Activated CD4-positive, alpha-beta T cell treated with anti-CD3 and anti-CD28 coated beads for 36 hours (primary cell): ENCODE measurements at regions not wholly inside any gene's neighbourhood (a gene's known extent, or its start where the extent isn't known, plus 50 kb on each side); places are given as distances from the start of the nearest gene placed in this dataset.
A peak's percentile ranks its signal among the peaks of the same experiment; 100 is the strongest.

Experiments used
- ATAC-seq: fragments of 200-7000 bp; cut with Tn5 transposase; one replicate; pipeline ENCODE4 v1.10.0; 2021; ENCODE audit warnings: mild to moderate bottlenecking, moderate library complexity
- CTCF ChIA-PET: fragments of 350-600 bp; sonication (Branson Sonifier 250); formaldehyde crosslinking; loops from one replicate; lab custom pipeline; 2021; ENCODE audit warnings: antibody characterized with exemption; lab: Charles Lee
- POLR2A ChIA-PET: fragments of 350-600 bp; sonication (Branson Sonifier 250); formaldehyde crosslinking; loops from one replicate; lab custom pipeline; 2021; ENCODE audit warnings: antibody characterized with exemption, inconsistent platforms; lab: Charles Lee
- DNase-seq: peaks from one replicate; pipeline ENCODE4 v3.0.0-alpha.2; 2020
- H3K27ac Mint-ChIP-seq: one replicate; pipeline ENCODE4 v1.8.0; 2021; ENCODE audit warnings: mixed read lengths
- H3K27me3 Mint-ChIP-seq: one replicate; pipeline ENCODE4 v1.8.0; 2021; ENCODE audit warnings: mixed read lengths
- H3K36me3 Mint-ChIP-seq: one replicate; pipeline ENCODE4 v1.8.0; 2021; ENCODE audit warnings: low read depth, mixed read lengths
- H3K4me1 Mint-ChIP-seq: one replicate; pipeline ENCODE4 v1.8.0; 2021; ENCODE audit warnings: mixed read lengths
- H3K4me3 Mint-ChIP-seq: one replicate; pipeline ENCODE4 v1.8.0; 2021; ENCODE audit warnings: mild to moderate bottlenecking, moderate library complexity, mixed read lengths
- H3K9me3 Mint-ChIP-seq: one replicate; pipeline ENCODE4 v1.8.0; 2021; ENCODE audit warnings: low read depth, mixed read lengths
- intact Hi-C, 2 experiments: fragments of 100-400 bp; cut with DNase I in 1 of 2; cut with micrococcal nuclease in 1 of 2; formaldehyde crosslinking; loops; one replicate each; pipeline versions ENCODE4 v1.14.2 to v1.15.1; 2022 to 2024; cut with DNase I, micrococcal nuclease

GRCh38 chr12:127194176-127194575 lies 1072.8 kb upstream of the TMEM132C start:
- no peaks in the 10 kb centered on the region for H3K9me3 Mint-ChIP-seq
- H3K4me1 Mint-ChIP-seq: no peaks in the 10 kb centered on the region
- ATAC-seq (no peak), DNase-seq (no peak)
- CTCF ChIA-PET: no interaction called here
- POLR2A ChIA-PET: no interaction called here
- H3K27me3 Mint-ChIP-seq: peaks cover 8% of the 10 kb centered on the region
- H3K27ac Mint-ChIP-seq: no peak overlapping the region
- H3K36me3 Mint-ChIP-seq: no peaks in the 10 kb centered on the region
- no peak overlapping the region for H3K4me3 Mint-ChIP-seq
- intact Hi-C loops: no loop called here

GRCh38 chr12:127205781-127206555 lies 1061.0 kb upstream of the TMEM132C start:
- Mint-ChIP-seq H3K4me3 (no peak overlapping the region), H3K27ac (no peak overlapping the region), H3K36me3 (no peaks in the 10 kb centered on the region), H3K27me3 (peaks cover 4% of the 10 kb centered on the region), H3K9me3 (no peaks in the 10 kb centered on the region), H3K4me1 (no peaks in the 10 kb centered on the region)
- ChIA-PET CTCF (no interaction called here), POLR2A (no interaction called here)
- ATAC-seq: no peak
- intact Hi-C loops: no loop called here
- no peak for DNase-seq

DNA sequence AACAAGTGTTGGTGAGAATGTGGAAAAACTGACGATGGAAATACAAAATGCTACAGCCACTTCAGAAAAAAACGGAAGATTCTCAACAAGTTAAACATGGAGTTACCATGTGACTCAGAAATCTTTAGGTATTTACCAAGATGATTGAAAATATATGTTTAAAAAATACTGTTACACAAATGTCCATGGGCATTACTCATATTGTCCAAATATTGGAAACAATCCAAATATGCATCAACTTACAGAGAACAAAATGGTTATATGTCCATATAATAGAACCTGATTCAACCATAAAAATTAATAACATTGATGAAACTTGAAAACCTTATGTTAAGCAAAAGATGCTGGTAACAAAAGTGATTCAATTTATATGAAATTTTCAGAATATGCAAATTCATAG lies 1057.7 kb upstream of the TMEM132C start:
- CTCF ChIA-PET: no interaction called here
- intact Hi-C loops: no loop called here
- Mint-ChIP-seq H3K27ac (no peak overlapping the region), H3K4me1 (no peaks in the 10 kb centered on the region), H3K4me3 (no peak overlapping the region), H3K36me3 (no peaks in the 10 kb centered on the region), H3K27me3 (peaks cover 2% of the 10 kb centered on the region), H3K9me3 (peaks cover 2% of the 10 kb centered on the region)
- no peak for DNase-seq
- no peak for ATAC-seq
- POLR2A ChIA-PET: no interaction called here

GRCh38 chr12:127214186-127214585 lies 1052.8 kb upstream of the TMEM132C start:
- ChIA-PET POLR2A (no interaction called here), CTCF (interaction anchor here (0.7 kb wide), 1 partner anchor 88 kb away, joined by 3 read pairs; no protein-coding TSS in a partner anchor)
- no peak overlapping the region for H3K27ac Mint-ChIP-seq
- H3K36me3 Mint-ChIP-seq: no peaks in the 10 kb centered on the region
- H3K27me3 Mint-ChIP-seq: no peaks in the 10 kb centered on the region
- DNase-seq (no peak), ATAC-seq (no peak)
- H3K9me3 Mint-ChIP-seq: peaks cover 2% of the 10 kb centered on the region
- intact Hi-C loops: no loop called here
- H3K4me3 Mint-ChIP-seq: no peak overlapping the region
- no peaks in the 10 kb centered on the region for H3K4me1 Mint-ChIP-seq

GRCh38 chr12:127223011-127223410 lies 1044.0 kb upstream of the TMEM132C start:
- Mint-ChIP-seq H3K4me1 (no peaks in the 10 kb centered on the region), H3K4me3 (no peak overlapping the region), H3K9me3 (no peaks in the 10 kb centered on the region), H3K27me3 (peaks cover 7% of the 10 kb centered on the region), H3K27ac (no peak overlapping the region), H3K36me3 (no peaks in the 10 kb centered on the region)
- DNase-seq (no peak), ATAC-seq (no peak)
- ChIA-PET CTCF (no interaction called here), POLR2A (interaction anchor here (0.6 kb wide), 1 partner anchor 1662 kb away, joined by 4 read pairs; no protein-coding TSS in a partner anchor)
- intact Hi-C loops: no loop called here

GRCh38 chr12:127223731-127224130 lies 1043.2 kb upstream of the TMEM132C start:
- intact Hi-C loops: no loop called here
- ChIA-PET POLR2A (interaction anchor here (0.6 kb wide), 1 partner anchor 1662 kb away, joined by 4 read pairs; no protein-coding TSS in a partner anchor), CTCF (no interaction called here)
- Mint-ChIP-seq H3K27me3 (peaks cover 7% of the 10 kb centered on the region), H3K36me3 (no peaks in the 10 kb centered on the region), H3K9me3 (no peaks in the 10 kb centered on the region), H3K4me3 (no peak overlapping the region), H3K27ac (no peak overlapping the region), H3K4me1 (no peaks in the 10 kb centered on the region)
- DNase-seq (no peak), ATAC-seq (no peak)

- H3K4me3 Mint-ChIP-seq: no peak overlapping the region
- ChIA-PET CTCF (no interaction called here), POLR2A (interaction anchor here (0.6 to 1.0 kb wide), 2 partner anchors 222 to 242 kb away, joined by 3 read pairs; no protein-coding TSS in a partner anchor)
- no peaks in the 10 kb centered on the region for H3K9me3 Mint-ChIP-seq
- peaks cover 2% of the 10 kb centered on the region for H3K27me3 Mint-ChIP-seq
- H3K4me1 Mint-ChIP-seq: peaks cover 6% of the 10 kb centered on the region
- peak; percentile 6 for DNase-seq
- no peak overlapping the region for H3K27ac Mint-ChIP-seq
- ATAC-seq: no peak
- H3K36me3 Mint-ChIP-seq: no peaks in the 10 kb centered on the region
- intact Hi-C loops: no loop called here
Observed at GRCh38 chr12:127230843-127231260, 1036.1 kb upstream of the TMEM132C start.

- Mint-ChIP-seq H3K27me3 (no peaks in the 10 kb centered on the region), H3K36me3 (no peaks in the 10 kb centered on the region), H3K4me1 (peaks cover 6% of the 10 kb centered on the region), H3K4me3 (no peak overlapping the region), H3K9me3 (no peaks in the 10 kb centered on the region), H3K27ac (no peak overlapping the region)
- intact Hi-C loops: no loop called here
- ChIA-PET CTCF (no interaction called here), POLR2A (interaction anchor here (1.0 kb wide), 1 partner anchor 222 kb away, joined by 3 read pairs; no protein-coding TSS in a partner anchor)
- ATAC-seq (no peak), DNase-seq (no peak)
Observed at GRCh38 chr12:127231371-127231770, 1035.6 kb upstream of the TMEM132C start.

- POLR2A ChIA-PET: no interaction called here
- CTCF ChIA-PET: interaction anchor here (0.6 kb wide), 1 partner anchor 1882 kb away, joined by 3 read pairs; no protein-coding TSS in a partner anchor
- Mint-ChIP-seq H3K9me3 (no peaks in the 10 kb centered on the region), H3K27me3 (no peaks in the 10 kb centered on the region), H3K27ac (no peak overlapping the region), H3K4me3 (no peak overlapping the region), H3K4me1 (peaks cover 6% of the 10 kb centered on the region), H3K36me3 (no peaks in the 10 kb centered on the region)
- DNase-seq (no peak), ATAC-seq (no peak)
- intact Hi-C loops: no loop called here
Observed at GRCh38 chr12:127233016-127233415, 1034.0 kb upstream of the TMEM132C start.

DNA sequence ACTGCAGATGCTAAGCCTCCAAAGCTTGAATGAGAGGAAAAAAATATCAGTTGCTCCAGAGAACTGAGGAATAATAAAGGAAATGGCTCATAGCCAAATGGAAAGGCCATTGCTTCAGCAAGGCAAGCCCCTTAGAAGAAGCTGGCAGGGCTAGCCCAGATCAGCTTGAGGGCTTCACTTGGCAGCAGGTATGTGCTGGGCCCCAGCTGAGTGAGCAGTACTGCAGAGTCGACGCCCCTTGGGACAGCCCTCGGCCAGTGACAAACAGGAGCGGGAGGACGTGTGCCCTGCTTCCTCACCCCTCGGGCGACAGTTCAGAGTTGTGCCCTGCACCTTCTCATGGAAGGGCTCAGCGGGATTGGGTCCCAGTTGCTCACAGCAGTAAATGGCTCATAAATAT lies 1031.2 kb upstream of the TMEM132C start:
- ATAC-seq (no peak), DNase-seq (no peak)
- ChIA-PET POLR2A (no interaction called here), CTCF (no interaction called here)
- Mint-ChIP-seq H3K27me3 (no peaks in the 10 kb centered on the region), H3K36me3 (no peaks in the 10 kb centered on the region), H3K4me1 (peaks cover 5% of the 10 kb centered on the region), H3K9me3 (no peaks in the 10 kb centered on the region), H3K4me3 (no peak overlapping the region), H3K27ac (no peak overlapping the region)
- intact Hi-C loops: no loop called here

- DNase-seq: no peak
- no peak for ATAC-seq
- no peaks in the 10 kb centered on the region for H3K4me1 Mint-ChIP-seq
- intact Hi-C loops: no loop called here
- H3K9me3 Mint-ChIP-seq: no peaks in the 10 kb centered on the region
- ChIA-PET POLR2A (no interaction called here), CTCF (no interaction called here)
- H3K36me3 Mint-ChIP-seq: no peaks in the 10 kb centered on the region
- H3K4me3 Mint-ChIP-seq: no peak overlapping the region
- H3K27me3 Mint-ChIP-seq: no peaks in the 10 kb centered on the region
- no peak overlapping the region for H3K27ac Mint-ChIP-seq
Observed at GRCh38 chr12:127236491-127236890, 1030.5 kb upstream of the TMEM132C start.

GRCh38 chr12:127237151-127237550 lies 1029.8 kb upstream of the TMEM132C start:
- ATAC-seq (no peak), DNase-seq (no peak)
- ChIA-PET POLR2A (no interaction called here), CTCF (no interaction called here)
- Mint-ChIP-seq H3K4me3 (no peak overlapping the region), H3K4me1 (no peaks in the 10 kb centered on the region), H3K9me3 (no peaks in the 10 kb centered on the region), H3K27me3 (peaks cover 3% of the 10 kb centered on the region), H3K27ac (no peak overlapping the region), H3K36me3 (no peaks in the 10 kb centered on the region)
- intact Hi-C loops: no loop called here
